ENCODE measurements at regions not wholly inside any gene's neighbourhood (a gene's known extent, or its start where the extent isn't known, plus 50 kb on each side); places are given as distances from the start of the nearest gene placed in this dataset.

DNA sequence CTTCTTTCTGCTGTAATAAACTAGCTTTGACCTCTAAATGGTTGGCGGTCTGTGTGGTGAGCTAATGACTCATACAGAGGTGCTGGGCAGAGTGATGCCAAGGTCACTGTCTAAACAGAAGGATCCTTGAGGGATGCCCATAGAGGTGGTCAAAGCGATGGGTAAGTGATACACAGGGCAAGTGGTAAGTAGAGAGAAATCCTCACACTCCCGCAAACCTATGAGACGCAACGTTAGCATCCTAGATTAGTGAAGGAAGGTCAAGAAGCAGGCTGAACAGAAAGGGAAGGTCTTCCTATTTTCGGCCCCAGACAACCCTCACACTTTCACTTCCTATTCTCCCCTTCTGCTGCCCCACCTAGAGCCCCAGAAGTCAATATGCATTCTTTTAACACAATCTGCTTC, 65.6 kb upstream of the SESN3 start:
- peaks cover 0 to 2% of the 10 kb centered on the region in 2 donors for H3K36me3 Mint-ChIP-seq

GRCh38 chr11:95296165-95296564, 65.2 kb upstream of the SESN3 start:
- Mint-ChIP-seq H3K4me3 (peak overlapping the region in 1 of 2 donors; percentile 38), H3K36me3 (peaks cover 0 to 2% of the 10 kb centered on the region in 2 donors), H3K9me3 (no peaks in the 10 kb centered on the region), H3K4me1 (peaks cover 34 to 54% of the 10 kb centered on the region in 2 donors), H3K27me3 (no peaks in the 10 kb centered on the region), H3K27ac (no peak overlapping the region)
- DNase-seq: no peak
- peak; percentile 10 to 32 for ATAC-seq (replicated peaks)

More for the DNA sequence above, 65.6 kb upstream of the SESN3 start:
- H3K9me3 Mint-ChIP-seq: no peaks in the 10 kb centered on the region
- DNase-seq (peak; percentile 50), ATAC-seq (replicated peaks) (peak; percentile 94 to 96)
- H3K27me3 Mint-ChIP-seq: no peaks in the 10 kb centered on the region
- H3K4me1 Mint-ChIP-seq: peaks cover 34 to 54% of the 10 kb centered on the region in 2 donors
- H3K27ac Mint-ChIP-seq: peak overlapping the region; percentile 93
- H3K4me3 Mint-ChIP-seq: peak overlapping the region; percentile 73 to 80

DNA sequence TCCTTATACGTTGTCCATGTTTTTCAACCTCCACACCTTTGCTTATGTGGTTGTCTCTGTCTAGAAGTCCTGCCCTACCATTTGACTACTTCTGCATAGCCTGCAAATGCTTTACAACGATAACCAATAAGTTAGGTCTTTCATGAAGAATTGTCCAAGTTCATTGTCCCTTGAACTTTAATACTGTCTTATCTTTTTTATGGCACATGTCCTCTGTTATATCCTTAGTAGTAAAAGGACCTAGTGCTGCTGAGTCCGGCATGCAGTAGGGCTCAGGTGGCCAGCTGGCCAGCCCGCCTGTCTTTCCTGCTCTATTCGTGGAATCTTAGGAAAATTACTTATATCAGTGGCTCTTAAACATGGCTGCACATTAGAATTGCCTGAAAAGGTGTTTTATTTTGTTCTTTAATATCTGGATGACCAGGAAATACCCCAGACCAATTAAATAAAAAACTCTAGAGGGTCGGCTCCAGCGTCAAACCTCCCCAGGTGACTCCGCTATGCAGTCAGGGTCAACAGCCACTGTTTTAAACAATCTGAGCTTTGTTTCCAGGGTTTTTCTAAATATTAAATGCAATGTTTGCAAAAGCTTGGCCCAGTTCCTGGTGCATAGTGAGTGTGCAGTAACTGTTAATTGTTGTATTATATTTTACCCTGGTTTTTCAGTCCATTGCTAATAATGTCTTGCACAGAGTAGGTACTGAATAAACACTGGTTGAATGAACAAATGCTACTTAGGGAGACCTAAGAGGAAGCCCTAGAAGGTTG, 64.6 kb upstream of the SESN3 start:
- H3K27ac Mint-ChIP-seq: peak overlapping the region; percentile 60
- H3K36me3 Mint-ChIP-seq: peaks cover 0 to 2% of the 10 kb centered on the region in 2 donors
- ATAC-seq (replicated peaks) (no peak), DNase-seq (no peak)
- H3K9me3 Mint-ChIP-seq: no peaks in the 10 kb centered on the region
- peak overlapping the region in 1 of 2 donors; percentile 38 for H3K4me3 Mint-ChIP-seq
- no peaks in the 10 kb centered on the region for H3K27me3 Mint-ChIP-seq
- H3K4me1 Mint-ChIP-seq: peaks cover 34 to 54% of the 10 kb centered on the region in 2 donors

DNA sequence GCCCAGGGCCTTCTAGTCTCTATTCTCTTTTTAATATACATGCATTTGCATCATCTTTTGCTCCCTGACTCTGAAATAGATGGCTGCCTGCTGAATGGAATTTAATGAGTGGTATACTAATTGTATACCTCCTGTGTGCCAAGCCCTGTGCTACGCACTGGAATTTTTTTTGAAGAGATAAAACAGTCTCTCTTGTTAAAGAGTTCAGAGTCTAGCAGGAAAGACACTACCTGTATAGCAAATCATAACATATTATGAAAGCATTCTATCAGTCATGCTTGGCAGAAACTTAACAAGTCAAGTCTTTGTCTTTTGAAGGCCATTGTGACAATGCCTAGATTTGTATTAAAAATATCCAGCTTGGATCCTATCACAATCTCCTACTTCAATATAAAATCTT, 63.7 kb upstream of the SESN3 start:
- H3K27ac Mint-ChIP-seq: no peak overlapping the region
- no peaks in the 10 kb centered on the region for H3K9me3 Mint-ChIP-seq
- H3K4me1 Mint-ChIP-seq: peaks cover 34 to 54% of the 10 kb centered on the region in 2 donors
- H3K27me3 Mint-ChIP-seq: no peaks in the 10 kb centered on the region
- no peak overlapping the region for H3K4me3 Mint-ChIP-seq
- DNase-seq (no peak), ATAC-seq (replicated peaks) (no peak)
- H3K36me3 Mint-ChIP-seq: peaks cover 0 to 2% of the 10 kb centered on the region in 2 donors

GRCh38 chr11:95293116-95293515, 62.1 kb upstream of the SESN3 start:
- Mint-ChIP-seq H3K9me3 (no peaks in the 10 kb centered on the region), H3K27ac (no peak overlapping the region), H3K4me1 (peaks cover 28 to 43% of the 10 kb centered on the region in 2 donors), H3K27me3 (no peaks in the 10 kb centered on the region), H3K4me3 (no peak overlapping the region), H3K36me3 (no peaks in the 10 kb centered on the region)
- no peak for ATAC-seq (replicated peaks)
- no peak for DNase-seq

DNA sequence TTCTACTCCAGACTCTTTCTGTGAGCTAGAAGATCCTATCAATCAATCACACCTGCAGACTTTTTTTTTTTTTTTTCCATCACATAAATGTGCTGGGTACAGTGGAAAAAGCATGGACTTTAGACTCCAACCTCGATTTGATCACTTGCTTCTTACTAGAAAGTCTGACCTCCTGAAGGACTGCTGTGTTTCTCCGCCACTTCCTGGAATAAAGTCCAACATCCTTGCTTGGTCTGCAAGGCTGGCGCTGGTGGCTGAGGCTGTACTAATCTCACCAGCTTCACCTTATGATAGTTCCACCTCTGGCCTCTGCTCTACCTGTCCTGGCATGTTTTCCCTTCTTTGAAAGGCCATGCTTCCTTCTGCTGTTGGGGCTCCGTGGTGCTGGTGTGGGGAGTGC, 60.9 kb upstream of the SESN3 start:
- no peaks in the 10 kb centered on the region for H3K36me3 Mint-ChIP-seq
- H3K27ac Mint-ChIP-seq: no peak overlapping the region
- no peaks in the 10 kb centered on the region for H3K9me3 Mint-ChIP-seq
- no peak for DNase-seq
- no peaks in the 10 kb centered on the region for H3K27me3 Mint-ChIP-seq
- no peak overlapping the region for H3K4me3 Mint-ChIP-seq
- peaks cover 21 to 32% of the 10 kb centered on the region in 2 donors for H3K4me1 Mint-ChIP-seq
- no peak for ATAC-seq (replicated peaks)

- H3K4me1 Mint-ChIP-seq: peaks cover 6 to 12% of the 10 kb centered on the region in 2 donors
Measured at GRCh38 chr11:95289378-95290101, 58.5 kb upstream of the SESN3 start.

DNA sequence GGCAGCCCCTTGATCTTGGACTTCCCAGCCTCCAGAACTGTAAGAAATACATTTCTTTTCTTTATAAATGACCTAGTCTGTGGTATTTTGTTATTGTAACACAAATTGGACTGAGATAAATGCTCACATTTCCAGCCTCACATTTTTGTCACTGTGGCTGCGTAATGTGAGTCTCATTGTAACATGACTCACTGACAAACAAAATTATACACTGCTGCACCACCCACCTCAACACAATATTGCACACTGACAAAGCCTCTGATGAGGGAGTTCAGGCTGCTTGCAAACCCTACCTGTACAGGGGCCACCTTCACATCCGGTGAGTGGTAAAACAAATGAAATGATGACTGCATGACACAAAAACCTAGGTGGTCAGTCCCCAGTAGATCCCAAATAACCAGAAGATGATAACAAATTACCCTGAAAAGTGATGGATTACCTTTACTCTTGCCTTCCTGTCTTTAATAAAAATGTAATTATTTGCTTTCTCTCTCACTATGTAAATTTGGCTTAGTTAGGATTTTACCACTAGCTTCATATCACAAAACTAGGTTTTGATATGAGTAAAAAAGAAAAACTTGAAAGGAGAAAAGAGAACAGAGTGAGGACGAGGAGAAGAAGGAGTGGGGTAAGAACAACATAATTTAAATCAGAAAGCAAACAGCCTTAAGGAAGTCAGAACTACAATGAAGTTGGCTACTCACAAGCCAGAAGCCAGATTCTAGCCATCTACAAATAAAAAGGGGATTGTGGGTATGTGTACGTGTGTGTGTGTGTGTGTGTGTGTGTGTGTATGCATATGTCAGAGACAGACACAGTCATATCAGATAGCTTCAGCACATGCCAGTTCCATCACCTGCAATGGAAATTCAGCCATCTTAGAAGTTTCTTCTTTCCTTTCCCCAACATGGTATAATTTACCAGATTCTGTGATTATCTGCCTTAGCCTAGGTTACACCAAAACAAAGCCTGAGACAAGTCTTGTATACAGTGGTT, 53.4 kb upstream of the SESN3 start:
- H3K27me3 Mint-ChIP-seq: no peaks in the 10 kb centered on the region
- ATAC-seq (replicated peaks) (peak; percentile 42 to 50), DNase-seq (no peak)
- no peak overlapping the region for H3K4me3 Mint-ChIP-seq
- H3K4me1 Mint-ChIP-seq: peaks cover 29 to 53% of the 10 kb centered on the region in 2 donors
- H3K27ac Mint-ChIP-seq: peak overlapping the region; percentile 15
- H3K9me3 Mint-ChIP-seq: no peaks in the 10 kb centered on the region
- no peaks in the 10 kb centered on the region for H3K36me3 Mint-ChIP-seq

More at GRCh38 chr11:95289378-95290101, 58.5 kb upstream of the SESN3 start:
- no peak for ATAC-seq (replicated peaks)
- H3K27ac Mint-ChIP-seq: peak overlapping the region; percentile 48
- no peaks in the 10 kb centered on the region for H3K36me3 Mint-ChIP-seq
- H3K27me3 Mint-ChIP-seq: no peaks in the 10 kb centered on the region
- DNase-seq: no peak
- H3K9me3 Mint-ChIP-seq: no peaks in the 10 kb centered on the region
- no peak overlapping the region for H3K4me3 Mint-ChIP-seq

- Mint-ChIP-seq H3K27me3 (no peaks in the 10 kb centered on the region), H3K4me3 (no peak overlapping the region), H3K4me1 (peaks cover 32 to 59% of the 10 kb centered on the region in 2 donors), H3K9me3 (no peaks in the 10 kb centered on the region), H3K36me3 (no peaks in the 10 kb centered on the region), H3K27ac (no peak overlapping the region)
- ATAC-seq (replicated peaks): no peak
- no peak for DNase-seq
Measured at GRCh38 chr11:95283650-95284049, 52.6 kb upstream of the SESN3 start.

- Mint-ChIP-seq H3K4me1 (peaks cover 32 to 64% of the 10 kb centered on the region in 2 donors), H3K27me3 (no peaks in the 10 kb centered on the region), H3K4me3 (no peak overlapping the region), H3K36me3 (no peaks in the 10 kb centered on the region), H3K9me3 (no peaks in the 10 kb centered on the region), H3K27ac (no peak overlapping the region)
- no peak for DNase-seq
- ATAC-seq (replicated peaks): no peak
Measured at GRCh38 chr11:95283146-95283545, 52.1 kb upstream of the SESN3 start.

GRCh38 chr11:95282291-95282751, 51.3 kb upstream of the SESN3 start:
- Mint-ChIP-seq H3K4me1 (peaks cover 35 to 68% of the 10 kb centered on the region in 2 donors), H3K9me3 (no peaks in the 10 kb centered on the region), H3K4me3 (no peak overlapping the region), H3K36me3 (no peaks in the 10 kb centered on the region), H3K27ac (no peak overlapping the region), H3K27me3 (no peaks in the 10 kb centered on the region)
- ATAC-seq (replicated peaks) (no peak), DNase-seq (no peak)
